GM12891 (cell line): ENCODE measurements at regions not wholly inside any gene's neighbourhood (a gene's known extent, or its start where the extent isn't known, plus 50 kb on each side); places are given as distances from the start of the nearest gene placed in this dataset.

Experiments used
- DNase-seq: peaks from one replicate; pipeline ENCODE4 v3.0.0; 2011; ENCODE audit warnings: low spot score; ENCODE audit not compliant: insufficient read length
- FAIRE-seq: peaks from 2 replicates; lab custom pipeline; 2011; peaks lifted over from hg19 to GRCh38; lab: Jason Lieb, UNC
- PAX5 ChIP-seq: IDR thresholded peaks from 2 replicates; pipeline ENCODE4 v1.6.1; 2011; ENCODE audit warnings: low read length, moderate library complexity, mild to moderate bottlenecking; ENCODE audit not compliant: insufficient read depth, severe bottlenecking
- POLR2A ChIP-seq: IDR thresholded peaks from 2 replicates; pipeline ENCODE4 v1.6.1; 2011; ENCODE audit warnings: low read depth, low read length, control low read depth
- POLR2AphosphoS5 ChIP-seq: IDR thresholded peaks from 2 replicates; pipeline ENCODE4 v1.6.1; 2011; ENCODE audit warnings: low read depth, low read length, control low read depth
- POU2F2 ChIP-seq: IDR thresholded peaks from 2 replicates; pipeline ENCODE4 v1.6.1; 2011; ENCODE audit warnings: low read depth, mild to moderate bottlenecking, control low read depth, low read length, moderate library complexity
- SPI1 ChIP-seq: IDR thresholded peaks from 2 replicates; pipeline ENCODE4 v1.6.1; 2011; ENCODE audit warnings: low read depth, low read length, control low read depth
- TAF1 ChIP-seq: IDR thresholded peaks from 2 replicates; pipeline ENCODE4 v1.6.1; 2011; ENCODE audit warnings: low read depth, low read length, control low read depth

DNA sequence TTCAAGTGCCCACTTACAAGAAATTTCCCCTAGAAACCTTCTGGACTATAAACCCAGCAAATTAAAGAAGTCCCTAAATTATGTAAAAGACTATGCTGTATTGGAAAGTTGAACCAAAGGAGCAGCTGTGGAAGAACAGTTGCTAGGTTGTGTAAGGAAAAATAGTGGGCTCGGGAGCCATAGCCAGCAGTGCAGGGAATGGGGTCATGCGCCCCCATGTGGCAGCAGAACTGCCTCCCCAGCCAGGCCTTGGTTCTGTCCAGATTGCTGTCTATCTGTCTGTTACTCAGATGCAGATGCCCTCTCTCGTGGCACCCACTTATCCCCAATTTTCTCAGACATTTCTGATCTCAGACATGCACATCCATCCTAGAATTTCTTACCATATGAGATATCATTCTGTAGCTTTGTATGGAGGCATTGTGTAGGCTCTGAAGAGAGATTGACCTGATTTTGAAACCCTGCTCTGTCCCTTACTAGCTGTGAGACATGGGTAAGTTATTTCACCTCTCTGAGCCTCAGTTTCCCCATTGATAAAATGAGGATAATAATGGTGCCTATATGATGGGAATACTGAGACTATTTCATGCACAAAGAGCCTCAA, 258.3 kb downstream of the SS18 start:
- no peak for TF ChIP-seq POU2F2
- TF ChIP-seq SPI1 = no peak
- no peak for TF ChIP-seq PAX5
- no peak for TF ChIP-seq TAF1
- TF ChIP-seq POLR2A = no peak
- TF ChIP-seq POLR2AphosphoS5 = no peak
- peak; percentile 29 for DNase-seq
- FAIRE-seq = peak; percentile 86

DNA sequence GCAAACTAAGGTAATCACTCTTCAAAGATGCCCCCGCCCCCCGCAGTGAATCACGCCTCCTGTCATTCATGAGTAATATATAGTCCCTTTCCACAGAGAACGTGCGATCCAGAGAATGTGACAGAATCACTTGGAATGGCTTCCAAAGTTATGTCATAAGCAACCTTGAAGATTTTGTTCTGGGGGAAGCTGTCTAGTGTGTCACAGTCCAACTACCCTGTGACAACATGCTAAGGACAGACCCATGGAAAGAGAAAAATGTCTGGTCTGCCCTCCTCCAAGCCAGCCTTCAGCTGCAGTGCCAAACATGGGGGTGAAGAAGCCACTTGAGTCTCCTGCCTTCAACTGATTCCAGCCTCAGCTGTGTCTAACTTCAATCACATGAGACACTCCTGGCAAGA, 259.1 kb downstream of the SS18 start:
- DNase-seq (no peak), FAIRE-seq (no peak)
- TF ChIP-seq POU2F2 (no peak), POLR2AphosphoS5 (no peak), POLR2A (no peak), TAF1 (no peak), PAX5 (no peak), SPI1 (no peak)

DNA sequence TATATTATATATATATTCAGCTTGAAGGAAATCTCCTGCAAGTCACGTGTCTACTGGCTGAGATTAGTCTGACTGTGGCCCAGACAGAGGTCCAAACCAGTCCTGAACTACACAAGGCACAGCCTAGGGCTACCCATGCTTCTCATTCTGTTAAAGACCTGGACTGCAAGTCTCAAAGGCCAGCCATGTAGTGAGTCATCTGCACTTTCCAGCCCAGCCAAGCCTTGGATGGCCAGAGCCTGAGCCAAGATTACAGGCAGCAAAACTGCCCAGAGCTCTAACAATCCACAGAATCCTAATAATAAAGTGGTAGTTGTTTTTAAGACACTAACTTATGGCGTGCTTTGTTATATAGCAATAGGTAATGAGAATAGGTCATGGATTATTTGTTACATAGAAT, 259.6 kb downstream of the SS18 start:
- TF ChIP-seq POLR2AphosphoS5 (no peak), SPI1 (no peak), PAX5 (no peak), TAF1 (no peak), POLR2A (no peak), POU2F2 (no peak)
- DNase-seq = no peak
- no peak for FAIRE-seq

DNA sequence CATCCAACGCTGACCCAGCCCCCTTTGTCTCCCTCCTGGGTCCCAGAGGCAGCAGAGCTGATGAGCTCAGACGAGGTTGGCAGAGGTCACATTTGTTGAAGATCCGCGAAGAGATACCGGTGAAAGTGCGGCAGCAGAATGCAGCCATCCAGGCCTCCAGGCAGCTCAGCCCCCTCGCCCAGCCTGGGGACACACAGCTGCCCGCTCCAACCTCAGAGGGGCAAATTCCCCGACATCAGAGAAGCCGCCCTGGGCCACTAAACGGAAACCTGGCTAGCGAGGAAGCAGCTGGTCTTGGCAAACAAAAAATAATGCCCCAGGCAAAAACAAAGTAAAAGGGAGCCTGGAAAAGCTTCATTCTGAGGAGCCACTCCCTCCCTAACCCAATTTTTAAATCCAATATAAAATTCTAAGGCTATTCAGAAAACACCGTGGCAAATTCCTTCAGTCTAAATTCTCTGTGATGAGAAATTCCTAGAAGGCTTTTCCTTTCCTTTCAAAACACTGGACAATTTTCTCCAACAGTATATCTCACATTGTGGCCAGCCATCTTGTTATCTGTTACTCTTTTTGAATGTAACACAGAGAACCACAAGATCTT, 262.4 kb downstream of the SS18 start:
- FAIRE-seq = no peak

DNA sequence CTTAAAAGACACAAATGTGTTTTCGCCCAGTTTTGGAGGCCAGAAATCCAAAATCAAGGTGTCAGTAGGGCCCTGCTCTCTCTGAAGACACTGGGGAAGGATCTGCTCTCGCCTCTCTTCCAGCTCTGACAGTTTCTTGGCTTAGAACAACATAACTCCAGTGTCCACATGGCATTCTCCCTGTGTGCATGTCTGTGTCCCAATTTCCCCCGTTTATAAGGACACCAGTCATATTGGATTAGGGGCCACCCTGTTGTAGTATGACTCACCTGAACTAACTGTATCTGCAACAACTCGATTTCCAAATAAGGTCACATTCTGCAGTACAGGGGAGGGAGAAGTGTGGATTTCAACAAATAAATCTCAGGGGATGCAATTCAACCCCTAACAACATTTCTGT, 263.2 kb downstream of the SS18 start:
- TF ChIP-seq POLR2A (no peak), POU2F2 (no peak), SPI1 (no peak), TAF1 (no peak), POLR2AphosphoS5 (no peak), PAX5 (no peak)
- no peak for FAIRE-seq
- DNase-seq = no peak

More for the DNA sequence above, 262.4 kb downstream of the SS18 start:
- no peak for DNase-seq
- no peak for TF ChIP-seq POLR2AphosphoS5

DNA sequence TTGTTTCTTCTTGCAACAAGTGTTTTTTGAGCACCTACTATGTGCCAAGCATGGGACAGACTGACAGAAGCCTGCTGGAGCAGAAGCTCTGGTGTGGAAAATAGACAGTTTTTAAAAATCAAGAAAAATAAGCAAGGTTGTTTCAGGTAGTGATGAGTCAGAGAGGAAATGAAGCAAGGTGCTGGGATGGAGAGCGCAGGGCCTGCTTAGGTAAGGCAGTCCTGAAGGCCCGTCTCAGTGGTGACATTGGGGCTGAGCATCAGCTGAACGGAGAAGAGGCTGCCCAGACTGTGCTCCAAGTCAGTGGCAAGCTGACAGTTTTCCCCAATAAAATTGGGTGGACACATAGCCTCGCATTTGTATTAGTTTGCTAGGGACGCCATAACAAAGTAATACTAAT, 263.6 kb downstream of the SS18 start:
- FAIRE-seq (no peak), DNase-seq (no peak)
- no peak for TF ChIP-seq POU2F2
- no peak for TF ChIP-seq POLR2AphosphoS5
- TF ChIP-seq PAX5 = no peak
- no peak for TF ChIP-seq POLR2A
- no peak for TF ChIP-seq TAF1

DNA sequence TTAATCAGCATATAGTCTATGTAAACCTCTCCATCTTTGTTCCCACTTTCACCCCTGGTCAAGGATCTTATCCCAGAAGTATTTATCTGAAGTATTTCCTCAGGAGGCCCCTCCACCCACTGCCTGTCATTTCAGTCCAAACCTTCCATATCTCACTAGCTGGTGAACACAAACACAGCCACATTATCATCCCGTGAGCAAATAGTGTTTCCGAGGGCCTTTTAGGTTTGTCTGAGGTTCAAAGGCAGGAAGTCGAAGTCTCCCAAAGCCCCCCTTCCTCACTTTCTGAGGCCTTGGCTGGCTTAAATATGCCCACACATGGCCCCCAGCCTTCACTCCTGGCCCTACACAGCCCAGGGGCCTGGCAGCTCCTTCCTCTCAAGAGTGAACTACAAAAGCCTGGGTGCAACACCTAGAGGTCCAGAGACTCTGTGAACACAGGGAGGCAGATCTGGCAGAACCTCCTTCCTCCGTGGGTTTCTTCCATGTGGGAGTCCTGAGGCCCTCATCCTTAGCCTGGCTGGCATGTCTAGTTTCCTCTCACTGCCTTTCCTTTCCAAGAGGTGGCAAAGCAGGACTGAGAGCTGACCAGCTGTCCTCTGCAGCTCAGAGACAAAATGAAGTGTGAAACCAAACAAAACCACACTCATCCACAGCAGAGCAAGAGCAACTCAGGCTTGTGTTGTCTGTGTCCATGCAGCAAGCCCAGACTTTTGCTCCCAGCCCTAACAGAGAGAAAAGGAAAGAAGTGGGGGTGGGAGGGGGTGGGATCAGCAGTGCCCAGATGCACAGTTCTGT, 264.2 kb downstream of the SS18 start:
- no peak for DNase-seq
- FAIRE-seq = no peak
- no peak for TF ChIP-seq POLR2A
- no peak for TF ChIP-seq PAX5
- TF ChIP-seq SPI1 = no peak
- TF ChIP-seq TAF1 = no peak
- TF ChIP-seq POU2F2 = no peak
- TF ChIP-seq POLR2AphosphoS5 = no peak

DNA sequence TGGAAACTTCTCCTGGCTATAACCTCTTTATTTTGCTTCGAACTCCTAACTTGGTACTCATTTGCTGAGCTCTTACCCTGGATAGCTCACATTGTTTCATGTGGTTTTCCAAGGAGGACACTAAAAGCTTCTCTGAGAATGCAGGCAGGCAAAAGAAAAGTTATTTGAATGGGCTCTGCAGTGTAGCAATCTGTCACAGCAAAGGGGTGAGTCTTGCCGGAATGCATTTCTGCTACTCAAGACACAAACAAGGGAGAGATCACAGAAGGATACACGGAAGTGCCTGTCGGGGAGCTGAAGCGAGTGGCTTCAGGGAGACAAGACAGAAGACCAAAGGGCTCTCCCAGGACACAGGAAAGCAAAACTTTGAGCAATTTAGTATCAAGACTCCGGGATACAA, 265.4 kb downstream of the SS18 start:
- FAIRE-seq (no peak), DNase-seq (no peak)
- TF ChIP-seq POLR2AphosphoS5 (no peak), SPI1 (no peak), TAF1 (no peak), POU2F2 (no peak), PAX5 (no peak), POLR2A (no peak)

DNA sequence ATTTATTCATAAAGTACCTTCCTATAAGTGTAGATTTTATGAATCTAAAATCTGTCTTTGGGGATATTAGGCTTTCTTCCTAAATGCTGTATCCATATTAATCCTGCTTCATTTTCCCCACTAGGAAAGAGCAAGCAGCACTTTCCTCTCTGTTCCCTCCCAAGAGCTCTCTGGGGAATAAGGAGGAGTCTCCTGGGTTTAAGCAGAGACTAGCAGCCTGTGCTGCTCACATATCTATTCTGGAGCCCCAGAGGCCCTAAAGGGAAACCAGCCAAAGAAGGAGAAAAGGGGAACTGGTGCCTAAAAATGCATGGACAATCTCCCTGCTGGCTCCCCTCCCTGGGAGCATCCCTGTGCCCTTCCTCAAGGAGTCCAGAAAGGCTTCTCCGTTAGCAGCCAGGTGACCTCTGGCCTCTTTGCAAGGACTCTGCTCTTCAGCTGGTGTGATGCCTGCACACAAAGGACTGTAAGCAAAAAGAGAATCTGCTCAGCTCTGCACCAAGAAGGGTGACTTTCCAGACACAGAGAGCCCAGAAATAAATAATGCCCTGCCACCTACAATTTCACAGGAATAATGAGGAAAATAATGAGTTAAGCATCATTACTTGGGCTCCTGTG, 270.6 kb downstream of the SS18 start:
- no peak for DNase-seq
- no peak for FAIRE-seq
- no peak for TF ChIP-seq POLR2AphosphoS5
- no peak for TF ChIP-seq TAF1

DNA sequence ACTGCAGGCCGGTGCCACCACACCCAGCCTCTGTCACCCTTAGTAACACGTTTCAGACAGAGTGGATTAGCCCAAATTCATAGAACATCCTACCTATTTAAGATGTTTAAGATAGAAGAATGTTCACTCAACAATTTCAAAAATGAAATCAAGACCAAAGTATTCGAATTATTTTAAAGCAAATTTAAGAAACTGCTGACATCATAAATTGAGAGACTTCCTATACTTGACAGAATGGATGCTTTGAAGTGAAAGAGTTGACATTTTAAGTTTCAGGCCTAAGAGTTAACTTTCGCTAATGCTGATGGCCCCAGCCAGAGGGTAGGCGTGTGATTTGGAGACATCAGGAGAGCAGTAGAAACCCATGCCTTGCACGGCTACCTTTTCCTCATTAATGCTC, 271.9 kb downstream of the SS18 start:
- TF ChIP-seq SPI1 (no peak), POLR2AphosphoS5 (no peak), TAF1 (no peak), PAX5 (no peak), POU2F2 (no peak), POLR2A (no peak)
- no peak for FAIRE-seq
- DNase-seq = no peak
